NCI-H2227 (cell line): ENCODE measurements at regions not wholly inside any gene's neighbourhood (a gene's known extent, or its start where the extent isn't known, plus 50 kb on each side); places are given as distances from the start of the nearest gene placed in this dataset.
A peak's percentile ranks its signal among the peaks of the same experiment; 100 is the strongest.

ENCODE experiments used
- DNase-seq: peaks from one replicate; lab custom pipeline; 2025; ENCODE audit not compliant: unreplicated experiment; lab: John Stamatoyannopoulos, UW

DNA sequence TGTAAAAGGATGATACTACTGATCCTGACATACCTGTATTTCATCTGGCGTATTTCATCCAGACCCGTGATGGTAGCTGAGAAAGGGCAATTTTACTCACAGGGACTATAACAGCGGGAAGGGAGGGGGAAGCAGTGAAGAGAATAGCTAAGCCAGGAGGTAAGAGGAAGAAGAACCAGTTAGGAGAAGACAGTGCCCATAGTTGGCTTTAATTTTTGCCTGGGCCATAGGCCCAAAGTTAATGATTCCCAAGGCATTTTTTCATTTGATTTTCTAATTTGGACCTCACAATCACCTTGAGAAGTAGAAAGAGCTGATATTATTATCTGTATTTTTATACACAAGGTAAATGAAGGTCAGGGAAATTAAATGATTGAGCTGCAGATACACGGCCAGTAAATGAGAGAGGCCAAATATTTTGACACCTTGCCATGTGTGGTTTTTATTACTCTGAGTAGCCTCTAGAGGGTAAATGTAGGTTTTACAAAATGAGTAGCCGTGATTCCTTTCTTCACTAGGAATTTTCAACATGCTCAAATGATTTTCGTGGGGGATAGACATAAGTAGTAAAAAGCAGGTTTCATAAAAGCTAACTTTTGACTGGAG, 382.2 kb downstream of the FUT8 start:
- DNase-seq = no peak

DNA sequence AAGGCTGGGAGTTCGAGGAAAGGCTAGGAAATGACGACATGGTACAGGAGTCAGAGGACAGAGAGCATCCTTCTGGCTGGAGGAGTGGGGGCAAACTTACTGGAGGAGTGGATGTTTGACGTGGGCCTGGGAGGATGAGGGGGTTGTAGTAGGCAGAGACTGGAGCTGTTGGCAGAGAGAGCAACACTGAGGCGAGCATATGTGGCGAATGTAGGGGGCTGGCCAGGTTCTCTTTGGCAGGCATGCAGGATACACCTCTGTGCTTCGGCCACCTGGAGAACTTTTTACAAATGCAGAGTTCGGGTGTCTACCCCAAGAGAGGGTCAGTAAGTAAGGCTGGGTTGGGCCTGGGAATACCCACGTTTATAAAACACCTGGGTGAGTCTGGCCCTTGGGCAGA, 385.7 kb downstream of the FUT8 start:
- no peak for DNase-seq

DNA sequence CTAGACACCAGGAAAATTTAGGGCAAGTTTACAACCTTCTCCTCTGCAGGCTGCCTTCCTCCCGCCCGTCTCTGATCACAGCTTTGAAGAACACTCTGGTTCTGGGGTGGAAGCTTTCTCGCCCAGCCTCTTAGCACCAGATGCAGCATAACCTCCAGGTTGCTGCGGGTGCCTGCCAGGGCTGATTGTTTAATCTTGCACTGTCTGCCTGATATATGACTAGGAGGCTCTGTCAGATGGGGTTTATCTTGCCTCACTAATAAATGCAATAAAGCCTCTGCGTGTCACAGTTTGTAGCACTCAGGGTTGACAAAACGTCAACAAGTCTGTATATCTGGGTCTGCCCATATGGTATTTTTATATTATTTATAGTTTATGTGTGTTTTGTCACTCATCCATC, 388.2 kb downstream of the FUT8 start:
- DNase-seq = no peak

DNA sequence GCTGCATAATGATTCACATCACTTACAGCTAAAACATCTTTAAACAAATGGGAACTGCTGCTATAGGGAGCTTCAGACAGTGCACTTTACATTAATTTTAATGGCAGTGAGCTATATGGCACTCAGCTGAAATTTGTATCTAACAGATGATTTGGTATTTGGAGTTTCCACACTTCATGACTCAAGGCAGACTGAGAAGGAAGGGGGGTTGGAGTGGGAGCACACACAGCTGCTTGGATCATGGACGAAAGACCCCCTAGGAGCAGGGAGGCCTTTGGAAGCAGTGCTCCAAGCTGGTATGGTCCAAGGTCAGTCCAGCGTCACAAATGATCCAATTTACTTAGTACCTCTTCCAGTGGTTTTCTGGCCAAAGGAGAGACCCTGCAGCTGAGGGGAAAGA, 389.7 kb downstream of the FUT8 start:
- no peak for DNase-seq

DNA sequence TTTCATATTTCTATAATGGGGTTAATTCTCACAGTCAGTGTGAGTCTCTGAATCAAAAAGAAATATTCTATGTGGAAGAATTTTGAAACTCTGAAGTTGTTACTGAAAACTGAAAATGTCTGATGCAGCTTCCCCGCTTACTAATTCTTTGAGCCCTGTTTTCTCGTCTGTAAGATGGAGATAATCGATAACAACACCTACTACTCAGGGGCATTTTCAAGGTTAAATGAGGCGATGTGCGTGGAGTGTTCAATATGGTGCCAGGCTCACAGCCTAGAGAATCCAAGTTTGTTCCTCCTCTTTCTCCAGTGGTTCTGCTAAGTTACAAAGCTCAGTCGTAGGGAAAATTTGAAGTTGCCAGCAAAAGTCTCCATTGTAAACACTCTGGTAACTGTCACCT, 391.4 kb downstream of the FUT8 start:
- no peak for DNase-seq

DNA sequence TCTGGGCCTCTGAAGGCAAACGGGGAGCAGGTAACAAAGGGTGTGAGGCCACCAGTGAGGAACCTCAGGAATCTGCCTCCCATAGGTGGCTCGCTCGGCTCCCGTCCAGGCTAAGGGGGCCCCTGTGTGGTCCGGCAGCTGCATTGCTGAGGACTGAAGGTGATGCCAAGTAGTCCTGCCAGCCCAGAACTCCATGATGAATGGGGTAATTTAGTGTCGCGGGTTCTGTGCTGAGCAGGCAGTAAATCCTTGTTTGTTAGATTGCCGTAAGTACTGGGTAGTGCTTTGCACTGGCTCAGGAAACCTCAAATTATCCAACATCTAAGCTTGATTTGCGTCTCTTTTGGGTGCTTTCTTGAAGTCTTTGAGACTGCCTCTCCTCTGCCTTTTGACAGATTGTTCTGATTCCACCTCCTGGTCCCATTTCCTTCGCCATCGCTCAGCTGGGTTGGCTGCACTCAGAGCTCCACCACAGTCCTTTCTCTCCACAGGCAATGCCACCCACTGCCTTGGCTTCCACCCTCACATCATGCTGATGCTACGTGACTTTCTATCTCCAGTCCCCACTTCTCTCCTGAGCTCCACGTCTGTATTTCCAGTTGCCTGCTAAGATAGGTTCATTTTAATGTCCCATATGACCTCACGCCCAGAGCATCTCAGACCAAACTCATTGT, 392.0 kb downstream of the FUT8 start:
- DNase-seq = no peak

DNA sequence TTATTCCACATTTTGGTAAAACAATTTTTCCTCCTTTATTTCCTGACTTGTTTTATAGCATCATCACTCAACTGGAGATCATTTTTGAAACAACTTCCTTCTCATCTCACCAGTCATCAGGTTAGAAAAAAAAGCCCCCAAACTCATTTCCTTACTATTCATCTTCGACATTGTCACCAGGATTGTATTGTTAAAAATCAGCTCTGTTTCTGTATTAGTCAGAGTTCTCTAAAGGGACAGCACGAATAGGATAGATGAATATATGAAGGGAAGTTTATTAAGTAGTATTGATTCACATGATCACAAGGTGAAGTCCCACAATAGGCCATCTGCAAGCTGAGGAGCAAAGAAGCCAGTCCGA, 392.6 kb downstream of the FUT8 start:
- no peak for DNase-seq

DNA sequence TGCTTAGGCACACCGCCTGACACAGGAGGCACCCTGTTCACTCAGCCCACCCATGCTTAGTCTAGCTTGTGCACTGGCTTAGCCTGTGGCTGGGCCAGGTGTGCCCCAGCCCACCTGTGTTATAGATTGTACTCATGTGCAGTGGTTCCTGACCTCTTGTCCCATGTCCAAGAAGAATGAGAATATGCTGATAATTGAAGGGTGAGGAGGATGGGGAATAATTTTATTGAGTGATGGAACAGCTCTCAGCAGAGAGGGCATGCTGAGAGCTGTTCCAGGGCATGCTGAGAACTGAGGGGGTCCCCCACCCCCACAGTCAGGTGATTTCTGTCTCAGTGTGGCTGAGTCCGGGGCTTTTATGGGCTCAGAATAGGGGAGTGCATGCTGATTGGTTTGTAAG, 395.9 kb downstream of the FUT8 start:
- DNase-seq = no peak

DNA sequence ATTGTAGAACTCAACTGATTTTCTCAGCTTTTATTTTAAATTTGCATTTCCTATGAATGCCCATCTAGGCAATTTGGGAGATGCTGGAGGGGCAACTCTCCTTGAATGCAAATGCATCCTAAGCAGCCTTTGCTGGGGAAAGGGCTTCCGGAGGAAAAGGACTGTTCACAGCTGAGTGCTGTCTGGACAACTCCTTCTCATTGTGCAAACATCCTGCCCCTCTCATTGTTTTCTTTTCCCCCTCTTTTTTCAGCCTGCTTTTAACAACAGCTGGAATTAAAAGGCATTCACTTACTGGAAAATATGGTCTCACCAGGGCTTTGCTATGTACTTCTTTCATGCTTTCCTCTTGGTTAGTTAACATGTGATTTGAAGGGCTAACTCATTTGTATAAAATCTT, 397.8 kb downstream of the FUT8 start:
- DNase-seq = no peak

DNA sequence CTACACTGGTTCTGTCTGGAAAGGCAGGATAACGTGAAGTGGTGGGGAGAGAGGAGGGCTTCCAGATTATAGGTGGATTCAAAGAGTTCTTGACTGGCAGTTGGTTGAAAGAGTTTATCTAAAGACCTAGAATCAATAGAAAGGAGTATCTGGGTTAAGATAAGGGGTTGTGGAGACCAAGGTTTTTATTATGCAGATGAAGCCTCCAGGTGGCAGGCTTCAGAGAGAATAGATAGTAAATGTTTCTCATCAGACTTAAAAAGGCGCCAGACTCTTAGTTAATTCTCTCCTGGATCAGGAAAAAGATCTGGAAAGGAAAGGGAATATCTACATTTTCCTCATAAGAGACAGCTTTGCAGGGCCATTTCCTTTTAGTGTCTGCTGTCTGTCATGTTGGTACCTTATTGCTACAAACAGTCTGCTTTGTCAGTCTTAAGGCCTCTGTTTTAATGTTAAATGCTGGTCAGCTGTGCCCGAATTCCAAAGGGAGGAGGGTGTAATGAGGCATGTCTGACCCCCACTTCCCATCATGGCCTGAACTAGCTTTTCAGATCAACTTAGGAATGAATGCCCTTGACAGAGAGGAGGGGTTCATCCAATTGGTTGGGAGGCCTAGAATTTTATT, 401.3 kb downstream of the FUT8 start:
- no peak for DNase-seq

DNA sequence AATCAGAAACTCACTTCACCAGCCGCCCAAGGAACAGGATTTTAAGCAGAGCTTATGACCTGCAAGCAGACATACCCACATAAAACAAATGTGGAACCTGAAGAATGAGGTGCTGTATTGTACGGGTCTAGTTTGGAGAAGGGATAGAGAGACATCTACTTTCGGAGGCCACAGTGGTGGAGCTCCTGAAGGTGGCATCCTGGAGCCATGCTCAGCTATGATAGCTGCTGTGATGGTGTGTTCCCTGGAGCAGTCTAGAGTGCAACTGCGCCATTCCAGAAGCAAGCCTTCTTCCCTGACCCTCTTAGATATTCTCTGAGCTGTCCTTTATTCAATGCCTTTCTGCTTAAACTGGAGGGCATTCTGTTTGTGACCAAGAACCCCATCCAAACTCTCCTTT, 402.6 kb downstream of the FUT8 start:
- DNase-seq = no peak

DNA sequence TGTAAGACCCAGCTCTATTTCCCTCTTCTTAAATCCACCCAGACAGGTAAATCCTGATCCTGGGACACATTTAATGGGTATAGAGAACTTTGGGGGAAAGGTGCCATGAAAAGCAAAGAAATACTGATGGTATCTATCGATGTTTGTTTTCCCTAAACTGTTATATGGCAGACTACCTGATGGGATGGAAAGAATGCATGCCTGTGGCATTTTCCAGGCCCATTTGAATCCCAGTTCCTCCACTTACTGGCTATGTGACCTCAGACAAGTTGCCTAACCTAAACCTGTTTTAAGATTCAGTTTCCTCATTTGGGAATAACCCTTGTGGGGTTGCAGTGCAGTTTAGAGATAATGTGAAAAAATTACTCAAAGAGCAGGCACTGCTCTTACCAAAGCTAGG, 404.5 kb downstream of the FUT8 start:
- DNase-seq = no peak

DNA sequence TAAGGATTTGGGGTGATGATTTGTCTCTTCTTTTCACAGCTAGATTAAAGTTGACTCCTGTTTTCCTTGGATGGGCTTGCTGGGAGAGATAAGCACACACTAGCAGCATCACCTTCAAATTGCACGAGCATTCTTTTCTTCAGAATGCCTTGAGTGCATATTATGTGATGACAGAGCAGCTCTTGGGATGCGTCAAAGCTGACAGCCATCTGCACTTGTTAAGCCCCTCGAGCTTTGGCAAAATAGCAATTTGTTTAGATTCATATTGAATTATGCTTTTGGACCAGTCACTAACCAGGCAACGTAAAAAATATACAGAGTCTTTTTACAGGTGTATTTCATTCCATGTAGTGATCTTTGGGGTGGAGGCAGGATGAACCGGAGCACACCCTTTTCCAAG, 407.0 kb downstream of the FUT8 start:
- DNase-seq = peak; percentile 7

DNA sequence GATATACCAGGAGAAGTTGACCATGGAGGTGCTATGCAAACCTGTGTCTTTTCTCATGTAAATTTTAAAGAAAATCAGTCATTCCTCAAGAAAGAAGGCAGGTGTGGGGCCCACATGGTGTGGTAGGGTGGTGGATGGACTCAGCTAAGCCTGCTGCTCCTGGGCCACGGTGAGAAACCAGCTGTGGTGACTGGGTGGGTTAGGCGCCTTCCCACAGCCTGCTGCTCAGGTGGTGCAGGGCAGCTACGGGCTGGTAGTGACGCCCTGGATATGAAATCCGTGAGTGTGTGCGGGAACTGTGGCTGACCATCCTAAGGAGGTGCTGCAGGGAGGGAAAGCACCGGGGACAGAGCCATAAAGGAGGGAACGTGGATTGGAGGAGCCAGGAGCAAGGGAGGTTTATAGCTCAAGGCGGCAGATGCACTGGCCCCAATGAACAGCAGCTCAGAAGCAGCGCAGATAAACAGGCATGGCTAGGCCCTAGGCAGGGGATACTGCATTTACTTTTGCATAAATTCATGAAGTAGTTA, 408.8 kb downstream of the FUT8 start:
- no peak for DNase-seq

DNA sequence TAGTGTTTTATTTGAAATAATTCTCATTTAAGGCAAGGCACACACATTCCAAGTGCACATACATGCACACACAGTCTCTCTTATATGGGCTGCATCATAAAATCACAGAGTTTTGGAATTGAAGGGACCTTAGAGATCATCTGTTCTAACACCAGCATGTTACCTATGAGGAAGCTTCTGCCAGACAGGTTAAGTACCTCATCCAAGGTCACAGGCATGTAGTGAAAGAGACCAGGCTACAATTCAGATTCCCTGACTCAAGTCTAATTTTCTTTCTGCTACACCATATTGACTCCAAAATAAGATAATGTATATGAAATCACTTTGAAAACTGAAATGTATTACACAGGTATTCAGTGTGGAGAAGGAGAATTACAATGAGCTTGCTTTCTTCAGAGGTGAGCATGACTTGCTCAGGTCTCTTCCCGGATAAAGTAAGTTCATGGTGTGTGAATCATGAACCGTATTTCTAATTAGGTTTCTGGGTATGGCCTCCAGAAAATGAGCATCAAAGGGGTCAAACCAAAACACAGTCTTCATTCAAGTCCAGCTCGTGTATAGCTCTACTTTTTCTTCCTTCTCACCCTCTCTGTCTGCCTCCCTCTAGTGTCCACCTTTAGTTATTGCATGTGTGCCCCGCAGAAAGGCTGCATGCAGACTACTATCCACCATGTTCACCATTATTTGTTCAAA, 411.9 kb downstream of the FUT8 start:
- DNase-seq = peak; percentile 78

DNA sequence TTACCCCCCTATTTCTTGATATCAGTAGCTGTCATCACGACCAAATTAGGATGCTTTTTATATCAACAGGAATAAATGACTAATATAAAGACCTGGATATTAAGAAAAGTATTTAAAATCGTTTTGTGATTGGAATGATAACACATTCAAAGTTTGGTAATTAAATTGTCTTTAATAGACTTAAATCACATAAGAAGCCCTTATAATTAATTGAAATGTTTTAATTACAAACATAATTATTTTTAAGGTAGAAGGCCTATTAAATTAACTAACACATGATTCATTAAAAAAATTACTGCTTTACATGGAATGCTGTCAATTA, 412.4 kb downstream of the FUT8 start:
- no peak for DNase-seq

DNA sequence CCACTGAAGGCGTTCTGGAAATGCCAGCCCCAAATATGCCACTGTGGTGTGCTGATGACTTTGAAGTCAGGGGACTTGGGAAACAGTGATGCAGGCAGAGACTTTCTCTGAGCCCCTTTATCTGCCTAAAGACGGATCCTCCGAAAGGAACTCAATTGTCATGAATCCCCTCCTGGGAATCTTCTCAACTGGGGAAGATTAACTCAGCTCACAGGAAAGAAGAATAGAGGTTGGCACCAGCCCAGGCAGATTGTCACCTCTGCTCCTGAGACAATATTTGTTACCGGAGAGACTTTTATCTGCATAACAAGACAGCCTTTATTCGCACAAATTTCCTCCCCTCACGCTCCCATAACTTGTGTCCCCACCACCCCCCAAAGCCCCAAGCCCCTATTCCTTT, 414.4 kb downstream of the FUT8 start:
- no peak for DNase-seq

DNA sequence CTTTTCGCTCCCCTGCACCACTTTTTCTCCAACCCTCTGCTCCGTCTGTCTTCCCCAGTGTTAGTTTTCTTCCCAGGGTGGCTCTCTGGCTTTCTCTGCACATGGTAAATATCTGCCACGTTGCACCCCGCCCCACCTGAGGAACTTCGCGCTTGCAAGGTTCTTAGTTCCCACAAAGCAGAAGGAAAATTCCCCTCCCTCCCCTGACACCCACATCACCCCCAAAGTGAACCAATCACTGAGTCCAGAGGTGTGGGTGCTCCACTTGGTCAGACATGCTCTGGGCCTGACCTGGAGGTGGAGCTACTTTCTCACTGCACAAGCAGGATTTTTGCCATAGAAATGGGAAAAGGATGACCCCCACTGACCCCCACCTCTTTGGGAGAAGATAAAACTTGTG, 415.0 kb downstream of the FUT8 start:
- DNase-seq = no peak

DNA sequence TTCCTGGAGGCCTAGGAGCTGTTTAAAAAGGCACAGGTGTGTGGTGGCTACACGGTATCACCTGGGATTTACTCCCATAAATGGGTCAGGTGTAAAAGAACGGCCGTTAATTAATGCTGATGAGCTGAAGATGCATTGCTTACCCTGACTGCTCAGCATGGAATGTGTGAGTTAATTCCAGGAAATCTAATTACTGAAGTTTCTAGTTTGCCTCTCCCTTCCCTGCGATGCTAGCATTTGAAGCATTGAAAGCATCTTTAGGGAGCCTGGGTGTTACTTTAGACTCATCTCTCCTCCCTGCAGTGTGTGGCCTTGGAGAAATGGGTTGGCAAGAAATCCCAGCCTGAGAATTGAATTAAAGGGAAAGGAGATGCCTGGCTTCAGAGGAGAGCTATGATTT, 415.9 kb downstream of the FUT8 start:
- no peak for DNase-seq

DNA sequence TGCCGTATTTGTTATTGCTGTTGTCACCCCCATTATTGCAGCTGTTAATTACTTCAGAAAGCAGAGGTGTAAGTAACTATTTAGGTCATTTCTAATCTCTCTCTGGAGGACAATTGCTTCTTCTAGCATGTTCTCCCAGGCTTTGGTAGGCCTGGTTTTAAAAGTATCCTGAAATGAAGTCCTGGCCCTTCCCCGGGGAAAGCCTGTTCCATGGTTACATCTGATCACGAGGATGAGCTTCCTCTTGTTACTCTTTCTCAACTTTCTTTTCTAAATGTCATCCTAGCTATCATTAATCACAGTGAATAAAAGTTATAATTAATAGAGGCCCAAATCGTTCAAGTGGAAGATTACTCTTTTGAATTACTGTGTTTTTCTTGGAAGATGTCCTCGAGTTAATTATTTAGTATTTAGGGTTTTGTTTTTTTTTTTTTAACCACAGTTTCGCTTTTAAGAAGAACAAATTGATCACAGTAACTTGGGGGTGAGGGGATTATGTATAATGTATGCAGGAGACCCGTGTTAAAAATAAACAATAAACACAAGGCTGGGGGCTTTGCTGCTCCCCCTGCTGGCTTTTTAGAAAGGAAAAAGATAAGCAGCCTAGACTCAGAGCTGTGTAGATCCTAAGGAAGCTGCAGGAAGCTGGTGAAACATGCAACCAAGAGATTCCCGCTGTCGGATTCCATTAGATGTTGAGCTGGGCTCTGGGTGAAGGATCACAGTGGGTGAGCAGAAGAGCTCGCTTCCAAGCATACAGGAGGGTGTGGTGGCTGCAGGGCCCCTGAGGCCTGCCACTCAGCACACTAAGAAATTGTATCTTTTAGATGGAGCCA, 420.1 kb downstream of the FUT8 start:
- DNase-seq = peak; percentile 23

DNA sequence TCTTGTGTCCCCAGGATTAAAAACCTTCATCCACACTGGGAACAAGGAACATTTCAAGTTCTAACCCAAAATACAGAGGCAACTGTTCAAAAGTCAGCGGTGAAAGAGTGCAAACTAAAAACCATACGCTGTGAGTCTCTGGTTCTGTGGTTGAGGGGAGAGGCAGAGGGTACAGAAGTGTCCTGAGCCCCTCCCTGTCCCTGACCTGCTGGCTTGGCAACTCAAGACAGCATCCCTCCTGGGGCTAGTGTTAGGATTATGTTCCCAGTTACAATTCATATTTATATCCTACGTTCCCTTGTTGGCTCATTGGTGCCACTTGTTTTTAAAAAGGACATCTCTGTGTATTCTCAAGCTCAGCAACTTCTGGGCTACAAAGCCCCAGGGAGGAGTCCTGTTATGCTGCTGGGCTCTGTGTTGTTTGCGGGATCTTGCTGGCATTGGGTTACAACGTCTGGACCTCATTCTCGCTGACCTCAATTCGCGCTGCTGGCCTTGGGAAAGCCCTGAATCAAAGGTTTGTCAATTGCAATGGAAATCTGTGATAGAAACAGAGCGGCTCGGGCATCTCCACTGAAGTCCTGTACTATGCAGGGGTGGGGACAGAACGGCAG, 420.8 kb downstream of the FUT8 start:
- no peak for DNase-seq
